ENCODE measurements at regions not wholly inside any gene's neighbourhood (a gene's known extent, or its start where the extent isn't known, plus 50 kb on each side); places are given as distances from the start of the nearest gene placed in this dataset.

DNA sequence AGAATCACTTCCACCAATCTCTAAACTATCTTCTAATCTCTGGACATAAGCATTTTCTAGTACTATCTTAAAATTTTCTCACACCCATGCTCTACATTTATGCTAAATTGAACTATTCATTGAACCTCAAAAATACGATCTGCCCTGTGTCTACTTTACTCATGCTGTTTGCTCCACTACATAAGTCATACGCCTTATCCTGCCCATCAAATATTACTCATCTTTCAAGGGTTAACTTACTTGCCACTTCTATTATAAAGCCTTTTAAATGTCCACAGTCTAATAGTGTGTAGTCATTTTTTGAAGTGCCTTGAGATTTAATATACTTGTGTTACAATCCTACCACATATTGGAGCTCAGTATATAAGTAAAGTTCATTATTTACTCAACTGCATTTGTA lies 727.7 kb upstream of the SLIT2 start:
- intact Hi-C loops (cut with micrococcal nuclease), result no loop called here
- Histone ChIP-seq H3K4me1 (ENCODE audit: control insufficient read depth in 1 of 2, insufficient read depth in 2 of 2, low read length in 2 of 2) (no peaks in the 10 kb centered on the region), H3K4me3 (replicated peaks in 1 of 3; ENCODE audit: low read depth in 2 of 3, low read length in 3 of 3) (no peak overlapping the region), H3K79me2 (ENCODE audit: insufficient read depth, low read length) (no peaks in the 10 kb centered on the region), H3K9me3 (replicated peaks in 1 of 2; ENCODE audit: control insufficient read depth in 1 of 2, insufficient read depth in 1 of 2, low read length in 2 of 2) (peaks cover 0 to 8% of the 10 kb centered on the region in 2 donors), H4K20me1 (ENCODE audit: insufficient read depth, low read length) (no peaks in the 10 kb centered on the region), H3K36me3 (replicated peaks in 1 of 2; ENCODE audit: control insufficient read depth in 1 of 2, insufficient read depth in 2 of 2, low read length in 2 of 2) (no peaks in the 10 kb centered on the region), H3K4me2 (replicated peaks; ENCODE audit: extremely low read depth, low read length, poor library complexity, severe bottlenecking) (no peak overlapping the region), H3K27ac (ENCODE audit: low read depth in 1 of 2, low read length in 2 of 2) (no peak overlapping the region), H3K9ac (ENCODE audit: insufficient read depth, low read length, poor library complexity, severe bottlenecking) (no peak overlapping the region), H2AFZ (ENCODE audit: insufficient read depth, low read depth, low read length, poor library complexity, severe bottlenecking) (no peak overlapping the region), H3K27me3 (ENCODE audit: control insufficient read depth in 2 of 2, insufficient read depth in 2 of 2, low read length in 2 of 2) (no peaks in the 10 kb centered on the region)
- no peaks in the 10 kb centered on the region for H3K36me3 Mint-ChIP-seq
- TF ChIP-seq, protein P1, sequence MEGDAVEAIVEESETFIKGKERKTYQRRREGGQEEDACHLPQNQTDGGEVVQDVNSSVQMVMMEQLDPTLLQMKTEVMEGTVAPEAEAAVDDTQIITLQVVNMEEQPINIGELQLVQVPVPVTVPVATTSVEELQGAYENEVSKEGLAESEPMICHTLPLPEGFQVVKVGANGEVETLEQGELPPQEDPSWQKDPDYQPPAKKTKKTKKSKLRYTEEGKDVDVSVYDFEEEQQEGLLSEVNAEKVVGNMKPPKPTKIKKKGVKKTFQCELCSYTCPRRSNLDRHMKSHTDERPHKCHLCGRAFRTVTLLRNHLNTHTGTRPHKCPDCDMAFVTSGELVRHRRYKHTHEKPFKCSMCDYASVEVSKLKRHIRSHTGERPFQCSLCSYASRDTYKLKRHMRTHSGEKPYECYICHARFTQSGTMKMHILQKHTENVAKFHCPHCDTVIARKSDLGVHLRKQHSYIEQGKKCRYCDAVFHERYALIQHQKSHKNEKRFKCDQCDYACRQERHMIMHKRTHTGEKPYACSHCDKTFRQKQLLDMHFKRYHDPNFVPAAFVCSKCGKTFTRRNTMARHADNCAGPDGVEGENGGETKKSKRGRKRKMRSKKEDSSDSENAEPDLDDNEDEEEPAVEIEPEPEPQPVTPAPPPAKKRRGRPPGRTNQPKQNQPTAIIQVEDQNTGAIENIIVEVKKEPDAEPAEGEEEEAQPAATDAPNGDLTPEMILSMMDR (IDR thresholded peaks at IDR 0.05), result no peak
- no peaks in the 10 kb centered on the region for H3K4me1 Mint-ChIP-seq
- no peaks in the 10 kb centered on the region for H3K27me3 Mint-ChIP-seq (ENCODE audit: low read depth in 3 of 3)
- no CpG with 5 or more reads among the region's 2 CpGs for WGBS (ENCODE audit: insufficient coverage)
- DNase-seq, result no peak
- no peak overlapping the region for H3K4me3 Mint-ChIP-seq
- no peak overlapping the region for H3K27ac Mint-ChIP-seq
- peaks cover 0 to 6% (median 3%) of the 10 kb centered on the region in 7 donors for H3K9me3 Mint-ChIP-seq

DNA sequence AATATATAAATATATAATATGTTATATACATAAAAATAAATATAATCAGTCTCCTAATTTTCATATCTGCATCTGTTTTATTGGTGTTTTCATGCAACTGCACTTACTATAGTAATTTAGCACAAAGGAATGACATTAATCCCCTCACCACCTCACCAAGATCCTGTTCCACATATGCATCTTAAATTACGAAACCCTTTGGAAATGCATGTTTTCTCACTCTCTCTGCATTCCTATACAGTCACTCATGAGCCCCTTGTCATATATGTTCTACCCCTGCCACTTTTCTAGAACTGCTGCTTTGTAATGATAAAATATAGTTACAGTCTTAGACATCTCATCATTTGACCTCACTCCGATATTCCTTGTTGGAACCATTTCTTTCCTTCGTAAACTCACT lies 728.7 kb upstream of the SLIT2 start:
- TF ChIP-seq, protein P1 (IDR thresholded peaks at IDR 0.05), result no peak
- Histone ChIP-seq H3K9ac (ENCODE audit: insufficient read depth, low read length, poor library complexity, severe bottlenecking) (no peak overlapping the region), H3K4me1 (ENCODE audit: control insufficient read depth in 1 of 2, insufficient read depth in 2 of 2, low read length in 2 of 2) (no peaks in the 10 kb centered on the region), H3K79me2 (ENCODE audit: insufficient read depth, low read length) (no peaks in the 10 kb centered on the region), H3K9me3 (replicated peaks in 1 of 2; ENCODE audit: control insufficient read depth in 1 of 2, insufficient read depth in 1 of 2, low read length in 2 of 2) (peaks cover 0 to 13% of the 10 kb centered on the region in 2 donors), H3K4me3 (replicated peaks in 1 of 3; ENCODE audit: low read depth in 2 of 3, low read length in 3 of 3) (no peak overlapping the region), H3K27ac (ENCODE audit: low read depth in 1 of 2, low read length in 2 of 2) (no peak overlapping the region), H3K4me2 (replicated peaks; ENCODE audit: extremely low read depth, low read length, poor library complexity, severe bottlenecking) (no peak overlapping the region), H2AFZ (ENCODE audit: insufficient read depth, low read depth, low read length, poor library complexity, severe bottlenecking) (no peak overlapping the region), H3K36me3 (replicated peaks in 1 of 2; ENCODE audit: control insufficient read depth in 1 of 2, insufficient read depth in 2 of 2, low read length in 2 of 2) (no peaks in the 10 kb centered on the region), H4K20me1 (ENCODE audit: insufficient read depth, low read length) (no peaks in the 10 kb centered on the region), H3K27me3 (ENCODE audit: control insufficient read depth in 2 of 2, insufficient read depth in 2 of 2, low read length in 2 of 2) (no peaks in the 10 kb centered on the region)
- Mint-ChIP-seq H3K4me1 (no peaks in the 10 kb centered on the region), H3K9me3 (peaks cover 0 to 12% (median 4%) of the 10 kb centered on the region in 7 donors), H3K27ac (no peak overlapping the region), H3K27me3 (ENCODE audit: low read depth in 3 of 3) (peaks cover 0 to 2% (median 0%) of the 10 kb centered on the region in 3 donors), H3K36me3 (no peaks in the 10 kb centered on the region), H3K4me3 (no peak overlapping the region)
- DNase-seq, result no peak
- intact Hi-C loops (cut with micrococcal nuclease), result no loop called here
- 89% methylated on average over 2 of the region's 3 CpGs for WGBS (ENCODE audit: insufficient coverage)
